Esophagus squamous epithelium (tissue), 5 donors: ENCODE measurements at regions not wholly inside any gene's neighbourhood (a gene's known extent, or its start where the extent isn't known, plus 50 kb on each side); places are given as distances from the start of the nearest gene placed in this dataset.

ENCODE experiments used
- DNase-seq: peaks from one replicate; lab custom pipeline; 2025; lab: John Stamatoyannopoulos, UW
- H3K27ac ChIP-seq, 4 donors: fragments of 200-600 bp; sonication (generic); one replicate each; pipeline ENCODE4 v1.5.1; 2016 to 2019; ENCODE audit warnings: mild to moderate bottlenecking in 1 of 4
- H3K27me3 ChIP-seq, 4 donors: fragments of 200-600 bp; sonication (generic); 1 replicate in 3 of 4; 2 replicates in 1 of 4; pipeline versions ENCODE4 v1.5.1 to v1.6.0; 2017 to 2021; ENCODE audit warnings: antibody characterized with exemption in 1 of 4
- H3K36me3 ChIP-seq, 3 donors: fragments of 200-600 bp; sonication (generic); one replicate each; pipeline ENCODE4 v1.5.1; 2016 to 2019
- H3K4me1 ChIP-seq, 3 donors: fragments of 200-600 bp; sonication (generic); one replicate each; pipeline ENCODE4 v1.5.1; 2017 to 2019
- H3K4me3 ChIP-seq, 4 donors: fragments of 200-600 bp; sonication (generic); 1 replicate in 3 of 4; 2 replicates in 1 of 4; pipeline ENCODE4 v1.5.1; 2016 to 2019; ENCODE audit warnings: mild to moderate bottlenecking in 2 of 4, moderate library complexity in 1 of 4
- H3K9me3 ChIP-seq, 3 donors: fragments of 200-600 bp; sonication (generic); one replicate each; pipeline ENCODE4 v1.5.1; 2016 to 2019
- POLR2A ChIP-seq, 4 donors: fragments of 450-650 bp; IDR thresholded peaks; one replicate each; pipeline ENCODE4 v1.6.1; 2017; ENCODE audit warnings: antibody characterized with exemption in 4 of 4, mild to moderate bottlenecking in 4 of 4, moderate library complexity in 3 of 4
- WGBS, 2 donors: methylation state at CpG; one replicate each; pipeline ENCODE4 v1.1.5; 2018; 5-methylcytosine and 5-hydroxymethylcytosine counted together
- intact Hi-C: fragments of 100-400 bp; cut with DNase I; formaldehyde crosslinking; loops from one replicate; pipeline ENCODE4 v1.15.0; 2022
- TF ChIP-seq, protein P1 (sequence below), 6 experiments: fragments of 450-650 bp in 4 of 6; fragments of 200-600 bp in 2 of 6; sonication (generic) in 2 of 6; IDR thresholded peaks; one replicate each; pipeline ENCODE4 v1.5.1; 2016 to 2019; ENCODE audit warnings: antibody characterized with exemption in 6 of 6, mild to moderate bottlenecking in 4 of 6, moderate library complexity in 4 of 6
- donor health status: DM: yes; HTN: yes; CAD: no.

DNA sequence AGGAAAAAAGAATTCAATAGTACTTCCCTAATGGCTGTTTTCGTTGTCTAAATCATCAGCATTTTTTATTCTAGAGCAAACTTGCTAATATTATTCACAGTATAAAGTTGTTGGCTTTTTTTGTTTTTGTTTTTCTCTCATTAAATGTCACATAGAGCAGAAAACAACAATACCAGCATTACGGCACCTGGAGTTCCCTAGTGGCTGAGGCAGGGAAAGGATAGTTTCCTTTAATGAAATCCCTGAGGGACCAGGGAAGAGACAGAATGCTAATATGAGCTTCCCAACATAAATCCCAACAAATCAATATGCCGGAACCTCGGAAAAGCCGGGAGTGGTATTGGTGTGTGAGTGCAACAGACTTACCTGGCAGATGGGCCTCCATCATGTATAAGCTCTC lies 235.2 kb upstream of the ASCC3 start:
- Histone ChIP-seq H3K4me1 (no peaks in the 10 kb centered on the region), H3K27ac (no peak overlapping the region), H3K4me3 (no peak overlapping the region), H3K36me3 (no peaks in the 10 kb centered on the region), H3K27me3 (no peaks in the 10 kb centered on the region), H3K9me3 (no peaks in the 10 kb centered on the region)
- intact Hi-C loops, result no loop called here
- TF ChIP-seq, protein P1, sequence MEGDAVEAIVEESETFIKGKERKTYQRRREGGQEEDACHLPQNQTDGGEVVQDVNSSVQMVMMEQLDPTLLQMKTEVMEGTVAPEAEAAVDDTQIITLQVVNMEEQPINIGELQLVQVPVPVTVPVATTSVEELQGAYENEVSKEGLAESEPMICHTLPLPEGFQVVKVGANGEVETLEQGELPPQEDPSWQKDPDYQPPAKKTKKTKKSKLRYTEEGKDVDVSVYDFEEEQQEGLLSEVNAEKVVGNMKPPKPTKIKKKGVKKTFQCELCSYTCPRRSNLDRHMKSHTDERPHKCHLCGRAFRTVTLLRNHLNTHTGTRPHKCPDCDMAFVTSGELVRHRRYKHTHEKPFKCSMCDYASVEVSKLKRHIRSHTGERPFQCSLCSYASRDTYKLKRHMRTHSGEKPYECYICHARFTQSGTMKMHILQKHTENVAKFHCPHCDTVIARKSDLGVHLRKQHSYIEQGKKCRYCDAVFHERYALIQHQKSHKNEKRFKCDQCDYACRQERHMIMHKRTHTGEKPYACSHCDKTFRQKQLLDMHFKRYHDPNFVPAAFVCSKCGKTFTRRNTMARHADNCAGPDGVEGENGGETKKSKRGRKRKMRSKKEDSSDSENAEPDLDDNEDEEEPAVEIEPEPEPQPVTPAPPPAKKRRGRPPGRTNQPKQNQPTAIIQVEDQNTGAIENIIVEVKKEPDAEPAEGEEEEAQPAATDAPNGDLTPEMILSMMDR (IDR thresholded peaks at IDR 0.05), result no peak
- TF ChIP-seq POLR2A (IDR thresholded peaks at IDR 0.05), result no peak
- WGBS, 2 donors, result 84 to 87% methylated on average over 5 of the region's 5 CpGs
- DNase-seq, result no peak

DNA sequence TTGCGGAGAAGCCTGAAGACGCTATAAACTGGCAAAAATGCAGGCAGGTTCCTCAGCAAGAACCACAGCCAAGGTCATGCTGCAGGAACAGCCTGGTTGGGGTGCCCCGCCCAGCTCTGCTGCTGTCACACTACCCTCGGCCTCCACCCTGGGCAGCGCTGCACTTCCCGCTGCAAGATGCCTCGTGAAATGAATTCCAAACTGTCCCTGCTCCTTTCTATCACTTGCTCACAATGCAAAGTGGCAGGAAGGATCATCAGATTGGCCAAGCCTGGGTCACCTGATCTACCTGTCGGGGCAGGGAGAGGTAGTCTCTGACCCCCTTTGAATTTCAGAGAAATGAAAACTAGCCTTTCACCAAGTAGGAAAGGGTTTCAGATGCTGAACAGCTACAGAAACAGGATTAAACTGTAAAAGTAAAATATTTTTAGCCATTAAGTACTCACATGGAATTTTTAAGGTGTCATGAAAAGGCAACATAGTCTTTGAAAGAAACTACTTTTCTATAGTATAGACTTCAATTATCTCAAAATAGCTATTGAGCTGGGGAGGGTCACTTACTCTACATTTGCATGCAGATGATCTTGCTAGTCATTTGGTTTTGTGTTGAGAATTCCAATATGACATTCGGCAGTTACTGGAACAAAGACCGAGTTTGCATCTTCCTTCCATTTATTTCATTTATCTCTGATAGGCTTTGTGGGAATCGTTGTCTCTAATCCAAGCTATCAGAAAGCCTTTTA lies 236.4 kb upstream of the ASCC3 start:
- WGBS, 2 donors, result 48 to 49% methylated on average over 6 to 9 of the region's 11 CpGs
- TF ChIP-seq POLR2A (IDR thresholded peaks at IDR 0.05), result no peak
- TF ChIP-seq, protein P1 (IDR thresholded peaks at IDR 0.05), result no peak
- H3K27ac ChIP-seq, result no peak overlapping the region
- H3K4me1 ChIP-seq, result no peaks in the 10 kb centered on the region
- no peaks in the 10 kb centered on the region for H3K27me3 ChIP-seq
- DNase-seq, result no peak
- no peak overlapping the region for H3K4me3 ChIP-seq
- no peaks in the 10 kb centered on the region for H3K36me3 ChIP-seq
- intact Hi-C loops, result no loop called here
- H3K9me3 ChIP-seq, result no peaks in the 10 kb centered on the region

DNA sequence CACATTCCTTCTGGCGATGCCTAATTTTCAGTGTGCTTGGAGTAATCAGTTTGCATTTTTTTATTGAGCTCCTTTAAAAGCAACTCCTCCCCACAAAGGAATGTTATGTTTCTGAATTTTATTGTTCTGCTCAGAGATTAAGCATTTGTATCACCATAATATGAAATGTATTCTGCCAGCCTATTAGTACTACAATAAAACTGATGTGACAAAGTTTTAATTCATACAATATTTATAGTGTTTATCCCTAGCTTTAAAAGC lies 236.9 kb upstream of the ASCC3 start:
- Histone ChIP-seq H3K4me1 (no peaks in the 10 kb centered on the region), H3K27ac (no peak overlapping the region), H3K9me3 (no peaks in the 10 kb centered on the region), H3K36me3 (no peaks in the 10 kb centered on the region), H3K4me3 (no peak overlapping the region), H3K27me3 (no peaks in the 10 kb centered on the region)
- no peak for DNase-seq
- TF ChIP-seq, protein P1 (IDR thresholded peaks at IDR 0.05), result no peak
- no peak for TF ChIP-seq POLR2A (IDR thresholded peaks at IDR 0.05)
- 25 to 47% methylated on average over 1 of the region's 1 CpG for WGBS, 2 donors
- intact Hi-C loops, result no loop called here

DNA sequence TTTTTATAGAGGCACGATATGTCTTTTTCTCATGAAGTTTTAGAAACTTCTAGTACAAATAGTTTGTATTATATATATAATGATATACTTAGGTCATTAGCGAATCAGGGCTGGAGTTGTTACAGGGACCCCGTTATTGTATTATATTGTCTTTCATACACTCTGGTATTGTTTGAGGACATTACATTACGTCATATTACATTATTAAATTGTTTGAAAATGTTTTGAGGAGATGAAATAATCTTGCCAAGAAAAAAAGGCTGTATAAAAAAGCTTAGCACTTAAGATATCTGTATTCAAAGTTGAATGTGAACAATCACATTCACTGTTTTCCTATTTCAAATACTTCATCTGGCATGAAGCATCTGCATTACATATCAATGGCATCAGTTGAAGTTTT lies 239.6 kb upstream of the ASCC3 start:
- no peak for DNase-seq
- intact Hi-C loops, result no loop called here
- WGBS, 2 donors, result 71 to 73% methylated on average over 4 of the region's 4 CpGs

DNA sequence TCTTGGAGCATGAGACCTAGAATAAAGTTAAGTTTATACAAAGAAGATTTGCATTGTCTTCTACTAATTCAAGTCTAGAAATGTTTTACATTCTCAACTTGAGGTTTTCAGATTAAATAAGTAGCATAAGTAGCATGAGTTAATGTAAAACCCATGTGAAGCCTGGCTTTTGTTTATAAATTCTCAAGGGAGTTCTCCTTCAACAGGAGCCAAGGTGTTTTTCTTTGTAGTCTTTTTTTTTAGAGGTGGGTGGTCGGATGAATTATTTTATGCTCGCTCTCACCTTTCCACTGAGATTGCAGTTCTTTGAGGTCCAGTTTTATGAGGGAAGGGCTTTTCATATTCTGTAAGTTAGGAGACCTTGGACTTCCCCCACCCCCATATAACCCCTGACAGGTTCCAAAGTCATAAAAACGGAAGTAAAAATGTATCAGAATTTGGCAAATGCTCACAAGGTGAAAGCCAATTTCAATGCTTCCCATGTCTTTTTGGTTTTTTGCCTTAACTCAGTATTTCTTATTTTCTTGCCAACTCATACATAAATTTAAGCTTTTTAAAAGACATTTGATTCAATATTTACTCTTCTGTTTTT lies 244.3 kb upstream of the ASCC3 start:
- H3K9me3 ChIP-seq, result no peaks in the 10 kb centered on the region
- no peaks in the 10 kb centered on the region for H3K4me1 ChIP-seq
- H3K27me3 ChIP-seq, result no peaks in the 10 kb centered on the region
- intact Hi-C loops, result no loop called here
- 25 to 41% methylated on average over 3 of the region's 3 CpGs for WGBS, 2 donors
- no peak for DNase-seq
- H3K36me3 ChIP-seq, result no peaks in the 10 kb centered on the region
- no peak overlapping the region for H3K27ac ChIP-seq
- no peak for TF ChIP-seq POLR2A (IDR thresholded peaks at IDR 0.05)
- TF ChIP-seq, protein P1 (IDR thresholded peaks at IDR 0.05), result no peak
- no peak overlapping the region for H3K4me3 ChIP-seq

More for the DNA sequence above, 239.6 kb upstream of the ASCC3 start:
- no peaks in the 10 kb centered on the region for H3K36me3 ChIP-seq
- no peaks in the 10 kb centered on the region for H3K4me1 ChIP-seq
- no peak for TF ChIP-seq POLR2A (IDR thresholded peaks at IDR 0.05)
- TF ChIP-seq, protein P1 (IDR thresholded peaks at IDR 0.05), result no peak
- H3K27me3 ChIP-seq, result no peaks in the 10 kb centered on the region
- no peaks in the 10 kb centered on the region for H3K9me3 ChIP-seq
- H3K4me3 ChIP-seq, result no peak overlapping the region
- no peak overlapping the region for H3K27ac ChIP-seq
